ENCODE measurements at regions not wholly inside any gene's neighbourhood (a gene's known extent, or its start where the extent isn't known, plus 50 kb on each side); places are given as distances from the start of the nearest gene placed in this dataset.

GRCh38 chr12:67370979-67371378 is 101.8 kb downstream of the CAND1 start:
- no peak for DNase-seq

- no peak for DNase-seq
Observed at GRCh38 chr12:67377021-67377420, 107.9 kb downstream of the CAND1 start.

- no peak for DNase-seq
Observed at GRCh38 chr12:67377541-67377940, 108.4 kb downstream of the CAND1 start.

GRCh38 chr12:67382241-67382871 is 113.2 kb downstream of the CAND1 start:
- DNase-seq: no peak

- no peak for DNase-seq
Observed at GRCh38 chr12:67386869-67387565, 117.9 kb downstream of the CAND1 start.

- no peak for DNase-seq
Observed at GRCh38 chr12:67388331-67389138, 119.4 kb downstream of the CAND1 start.

GRCh38 chr12:67390273-67390672 is 121.1 kb downstream of the CAND1 start:
- no peak for DNase-seq

GRCh38 chr12:67391034-67391433 is 121.9 kb downstream of the CAND1 start:
- DNase-seq: no peak

- no peak for DNase-seq
Observed at GRCh38 chr12:67391656-67392055, 122.5 kb downstream of the CAND1 start.

GRCh38 chr12:67394550-67394949 is 125.4 kb downstream of the CAND1 start:
- no peak for DNase-seq

GRCh38 chr12:67400742-67401141 is 131.6 kb downstream of the CAND1 start:
- no peak for DNase-seq

- DNase-seq: no peak
Observed at GRCh38 chr12:67410246-67410645, 141.1 kb downstream of the CAND1 start.

- no peak for DNase-seq
Observed at GRCh38 chr12:67410667-67411067, 141.5 kb downstream of the CAND1 start.

GRCh38 chr12:67411562-67411961 is 142.4 kb downstream of the CAND1 start:
- no peak for DNase-seq

- DNase-seq: no peak
Observed at GRCh38 chr12:67413577-67413976, 144.4 kb downstream of the CAND1 start.

- DNase-seq: no peak
Observed at GRCh38 chr12:67414011-67414715, 145.0 kb downstream of the CAND1 start.

- no peak for DNase-seq
Observed at GRCh38 chr12:67415473-67415872, 146.3 kb downstream of the CAND1 start.

GRCh38 chr12:67419810-67420209 is 150.7 kb downstream of the CAND1 start:
- DNase-seq: no peak

GRCh38 chr12:67420506-67420905 is 151.3 kb downstream of the CAND1 start:
- DNase-seq: no peak

GRCh38 chr12:67422081-67422480 is 152.9 kb downstream of the CAND1 start:
- no peak for DNase-seq

GRCh38 chr12:67424784-67425183 is 155.6 kb downstream of the CAND1 start:
- DNase-seq: no peak

- no peak for DNase-seq
Observed at GRCh38 chr12:67425394-67425793, 156.2 kb downstream of the CAND1 start.

GRCh38 chr12:67426067-67426466 is 156.9 kb downstream of the CAND1 start:
- no peak for DNase-seq
